ENCODE measurements at regions not wholly inside any gene's neighbourhood (a gene's known extent, or its start where the extent isn't known, plus 50 kb on each side); places are given as distances from the start of the nearest gene placed in this dataset.
A peak's percentile ranks its signal among the peaks of the same experiment; 100 is the strongest.

GRCh38 chr10:2949221-2949947 lies 118.0 kb upstream of the PFKP start:
- no peak for ATAC-seq

GRCh38 chr10:2948127-2948854 lies 119.1 kb upstream of the PFKP start:
- ATAC-seq, result no peak

- peak; percentile 72 for ATAC-seq
Measured at GRCh38 chr10:2944788-2945187, 122.6 kb upstream of the PFKP start.

GRCh38 chr10:2943932-2944614 lies 123.3 kb upstream of the PFKP start:
- ATAC-seq, result no peak

- no peak for ATAC-seq
Measured at GRCh38 chr10:2942938-2943337, 124.4 kb upstream of the PFKP start.

GRCh38 chr10:2938869-2939268 lies 128.5 kb upstream of the PFKP start:
- ATAC-seq, result no peak

GRCh38 chr10:2936816-2937215 lies 130.5 kb upstream of the PFKP start:
- ATAC-seq, result no peak

GRCh38 chr10:2935647-2936386 lies 131.5 kb upstream of the PFKP start:
- ATAC-seq, result no peak

GRCh38 chr10:2933924-2934323 lies 133.4 kb upstream of the PFKP start:
- no peak for ATAC-seq

GRCh38 chr10:2933519-2933918 lies 133.8 kb upstream of the PFKP start:
- no peak for ATAC-seq

GRCh38 chr10:2933071-2933470 lies 134.3 kb upstream of the PFKP start:
- no peak for ATAC-seq

- ATAC-seq, result no peak
Measured at GRCh38 chr10:2929480-2930258, 137.7 kb upstream of the PFKP start.

- ATAC-seq, result peak; percentile 60
Measured at GRCh38 chr10:2927958-2928840, 139.1 kb upstream of the PFKP start.

GRCh38 chr10:2926918-2927660 lies 140.3 kb upstream of the PFKP start:
- no peak for ATAC-seq

- peak; percentile 61 for ATAC-seq
Measured at GRCh38 chr10:2925631-2926030, 141.7 kb upstream of the PFKP start.

GRCh38 chr10:2924431-2924830 lies 142.9 kb upstream of the PFKP start:
- no peak for ATAC-seq

- ATAC-seq, result peak; percentile 10
Measured at GRCh38 chr10:2921956-2922680, 145.2 kb upstream of the PFKP start.

- peak; percentile 37 for ATAC-seq
Measured at GRCh38 chr10:2920637-2921036, 146.7 kb upstream of the PFKP start.

- no peak for ATAC-seq
Measured at GRCh38 chr10:2920168-2920567, 147.2 kb upstream of the PFKP start.

GRCh38 chr10:2919016-2919415 lies 148.3 kb upstream of the PFKP start:
- no peak for ATAC-seq

All from esophagus mucosa (tissue), 1 donor.